ENCODE measurements at regions not wholly inside any gene's neighbourhood (a gene's known extent, or its start where the extent isn't known, plus 50 kb on each side); places are given as distances from the start of the nearest gene placed in this dataset.

DNA sequence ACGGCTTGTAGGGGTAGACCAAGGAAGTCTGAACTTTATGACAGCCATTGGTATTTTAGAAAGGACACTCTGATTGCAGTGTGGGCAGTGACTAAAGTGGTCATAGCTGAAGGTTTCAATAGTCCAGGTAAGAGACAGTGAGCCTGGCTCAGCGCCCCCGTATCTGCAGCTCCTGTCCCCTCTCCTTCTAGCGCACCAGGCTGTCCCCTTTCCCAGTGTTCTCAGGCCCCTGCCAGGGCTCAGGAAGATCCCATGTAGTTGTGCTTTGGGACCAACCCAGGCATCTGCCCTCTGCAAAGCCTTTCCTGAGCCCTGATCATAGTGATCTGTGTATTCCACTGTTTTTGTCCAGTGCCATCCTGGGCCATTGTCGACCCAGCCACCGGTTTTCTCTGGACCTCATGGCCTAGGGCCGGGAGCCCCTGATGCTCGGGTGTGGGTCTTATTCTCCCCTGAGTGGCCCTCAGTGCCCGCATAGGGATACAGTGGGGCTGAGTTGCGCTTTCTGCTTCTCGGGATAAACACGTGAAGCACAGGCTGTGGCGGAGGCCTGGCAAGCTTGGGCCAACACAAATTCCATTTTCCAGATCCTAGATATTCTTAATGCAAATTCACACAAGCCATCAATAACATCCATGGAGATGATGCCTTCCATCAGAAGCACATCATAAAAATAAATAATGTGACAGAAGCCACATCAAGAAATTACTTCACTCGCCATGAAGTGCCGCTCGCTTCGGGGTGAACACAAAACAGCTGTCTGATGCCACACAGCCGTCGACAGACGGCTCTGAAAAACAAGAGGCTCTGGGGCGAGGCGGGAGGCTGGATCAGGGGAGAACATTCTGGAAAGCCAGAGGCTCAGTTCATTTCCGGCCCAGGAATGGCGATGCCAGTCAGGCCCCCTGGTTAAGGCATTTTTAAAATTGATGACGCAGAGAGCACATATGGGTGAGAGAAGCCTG, 805.0 kb downstream of the TBC1D22A start:
- Histone ChIP-seq H3K9ac (ENCODE audit: low read depth in 1 of 2, low read length in 2 of 2) (no peak overlapping the region), H3K4me3 (ENCODE audit: low read depth in 1 of 2, low read length in 2 of 2) (no peak overlapping the region), H3K4me1 (ENCODE audit: control insufficient read depth in 1 of 2, insufficient read depth in 2 of 2, low read length in 2 of 2) (no peaks in the 10 kb centered on the region), H3K9me3 (ENCODE audit: control insufficient read depth in 1 of 2, low read length in 2 of 2) (no peaks in the 10 kb centered on the region), H3K27ac (ENCODE audit: low read depth, low read length) (no peak overlapping the region), H3K27me3 (ENCODE audit: control insufficient read depth in 1 of 2, insufficient read depth in 2 of 2, low read length in 2 of 2) (no peaks in the 10 kb centered on the region), H3K36me3 (ENCODE audit: control insufficient read depth in 1 of 2, insufficient read depth in 2 of 2, low read length in 2 of 2) (no peaks in the 10 kb centered on the region)

- no peak overlapping the region for H3K4me3 ChIP-seq (ENCODE audit: low read depth in 1 of 2, low read length in 2 of 2)
- no peaks in the 10 kb centered on the region for H3K36me3 ChIP-seq (ENCODE audit: control insufficient read depth in 1 of 2, insufficient read depth in 2 of 2, low read length in 2 of 2)
- H3K9me3 ChIP-seq (ENCODE audit: control insufficient read depth in 1 of 2, low read length in 2 of 2), result no peaks in the 10 kb centered on the region
- no peak overlapping the region for H3K27ac ChIP-seq (ENCODE audit: low read depth, low read length)
- H3K9ac ChIP-seq (ENCODE audit: low read depth in 1 of 2, low read length in 2 of 2), result no peak overlapping the region
- no peaks in the 10 kb centered on the region for H3K27me3 ChIP-seq (ENCODE audit: control insufficient read depth in 1 of 2, insufficient read depth in 2 of 2, low read length in 2 of 2)
- H3K4me1 ChIP-seq (ENCODE audit: control insufficient read depth in 1 of 2, insufficient read depth in 2 of 2, low read length in 2 of 2), result no peaks in the 10 kb centered on the region
These were observed 804.0 kb downstream of the TBC1D22A start for GRCh38 chr22:47566491-47566890.

DNA sequence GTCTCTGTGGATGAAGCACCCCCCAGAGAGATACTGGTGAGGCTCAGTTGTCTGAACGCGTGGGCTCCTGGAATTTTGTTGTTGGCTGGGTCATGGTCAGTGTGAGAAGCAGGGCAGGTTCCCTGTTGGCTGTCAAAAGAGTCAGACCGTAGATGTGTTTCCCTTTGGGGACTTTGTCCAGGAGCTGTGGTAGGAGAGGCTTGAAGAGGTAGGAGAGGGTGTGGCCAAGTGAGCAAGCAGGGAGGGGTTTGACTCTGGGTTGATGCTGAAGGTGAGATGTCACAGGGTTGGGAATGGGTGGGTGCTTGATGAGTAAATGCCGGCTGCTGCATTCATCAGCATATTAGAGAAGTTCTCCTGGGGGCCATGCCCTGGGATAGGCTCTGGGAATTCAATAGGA, 803.2 kb downstream of the TBC1D22A start:
- Histone ChIP-seq H3K36me3 (ENCODE audit: control insufficient read depth in 1 of 2, insufficient read depth in 2 of 2, low read length in 2 of 2) (no peaks in the 10 kb centered on the region), H3K4me3 (ENCODE audit: low read depth in 1 of 2, low read length in 2 of 2) (no peak overlapping the region), H3K27me3 (ENCODE audit: control insufficient read depth in 1 of 2, insufficient read depth in 2 of 2, low read length in 2 of 2) (no peaks in the 10 kb centered on the region), H3K9ac (ENCODE audit: low read depth in 1 of 2, low read length in 2 of 2) (no peak overlapping the region), H3K4me1 (ENCODE audit: control insufficient read depth in 1 of 2, insufficient read depth in 2 of 2, low read length in 2 of 2) (no peaks in the 10 kb centered on the region), H3K9me3 (ENCODE audit: control insufficient read depth in 1 of 2, low read length in 2 of 2) (no peaks in the 10 kb centered on the region), H3K27ac (ENCODE audit: low read depth, low read length) (no peak overlapping the region)

- no peak overlapping the region for H3K9ac ChIP-seq (ENCODE audit: low read depth in 1 of 2, low read length in 2 of 2)
- no peak overlapping the region for H3K27ac ChIP-seq (ENCODE audit: low read depth, low read length)
- H3K4me1 ChIP-seq (ENCODE audit: control insufficient read depth in 1 of 2, insufficient read depth in 2 of 2, low read length in 2 of 2), result no peaks in the 10 kb centered on the region
- H3K4me3 ChIP-seq (ENCODE audit: low read depth in 1 of 2, low read length in 2 of 2), result no peak overlapping the region
- no peaks in the 10 kb centered on the region for H3K36me3 ChIP-seq (ENCODE audit: control insufficient read depth in 1 of 2, insufficient read depth in 2 of 2, low read length in 2 of 2)
- H3K27me3 ChIP-seq (ENCODE audit: control insufficient read depth in 1 of 2, insufficient read depth in 2 of 2, low read length in 2 of 2), result no peaks in the 10 kb centered on the region
- no peaks in the 10 kb centered on the region for H3K9me3 ChIP-seq (ENCODE audit: control insufficient read depth in 1 of 2, low read length in 2 of 2)
These were observed 802.4 kb downstream of the TBC1D22A start for GRCh38 chr22:47564651-47565434.

DNA sequence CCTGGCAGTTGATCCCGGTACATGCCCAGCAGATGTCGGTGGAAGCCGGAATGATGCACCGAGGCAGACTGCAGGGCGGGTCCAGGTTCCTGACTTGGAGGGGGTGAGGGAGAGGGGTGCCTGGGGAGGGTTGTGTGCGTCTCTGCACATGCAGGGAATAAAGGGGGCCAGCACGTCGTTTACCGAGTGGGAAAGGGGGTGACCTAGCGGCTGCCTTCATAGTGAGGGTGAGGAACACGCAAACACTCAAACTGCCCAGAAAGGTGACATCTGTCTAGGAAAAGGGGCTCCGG, 801.7 kb downstream of the TBC1D22A start:
- H3K9ac ChIP-seq (ENCODE audit: low read depth in 1 of 2, low read length in 2 of 2), result no peak overlapping the region
- H3K9me3 ChIP-seq (ENCODE audit: control insufficient read depth in 1 of 2, low read length in 2 of 2), result no peaks in the 10 kb centered on the region
- no peak overlapping the region for H3K4me3 ChIP-seq (ENCODE audit: low read depth in 1 of 2, low read length in 2 of 2)
- H3K4me1 ChIP-seq (ENCODE audit: control insufficient read depth in 1 of 2, insufficient read depth in 2 of 2, low read length in 2 of 2), result no peaks in the 10 kb centered on the region
- H3K27ac ChIP-seq (ENCODE audit: low read depth, low read length), result no peak overlapping the region
- H3K36me3 ChIP-seq (ENCODE audit: control insufficient read depth in 1 of 2, insufficient read depth in 2 of 2, low read length in 2 of 2), result no peaks in the 10 kb centered on the region
- no peaks in the 10 kb centered on the region for H3K27me3 ChIP-seq (ENCODE audit: control insufficient read depth in 1 of 2, insufficient read depth in 2 of 2, low read length in 2 of 2)

- Histone ChIP-seq H3K4me3 (ENCODE audit: low read depth in 1 of 2, low read length in 2 of 2) (no peak overlapping the region), H3K27me3 (ENCODE audit: control insufficient read depth in 1 of 2, insufficient read depth in 2 of 2, low read length in 2 of 2) (no peaks in the 10 kb centered on the region), H3K9ac (ENCODE audit: low read depth in 1 of 2, low read length in 2 of 2) (no peak overlapping the region), H3K9me3 (ENCODE audit: control insufficient read depth in 1 of 2, low read length in 2 of 2) (no peaks in the 10 kb centered on the region), H3K27ac (ENCODE audit: low read depth, low read length) (no peak overlapping the region), H3K4me1 (ENCODE audit: control insufficient read depth in 1 of 2, insufficient read depth in 2 of 2, low read length in 2 of 2) (no peaks in the 10 kb centered on the region), H3K36me3 (ENCODE audit: control insufficient read depth in 1 of 2, insufficient read depth in 2 of 2, low read length in 2 of 2) (no peaks in the 10 kb centered on the region)
These were observed 801.1 kb downstream of the TBC1D22A start for GRCh38 chr22:47563406-47564157.

- H3K9me3 ChIP-seq (ENCODE audit: control insufficient read depth in 1 of 2, low read length in 2 of 2), result no peaks in the 10 kb centered on the region
- H3K27ac ChIP-seq (ENCODE audit: low read depth, low read length), result no peak overlapping the region
- H3K4me1 ChIP-seq (ENCODE audit: control insufficient read depth in 1 of 2, insufficient read depth in 2 of 2, low read length in 2 of 2), result no peaks in the 10 kb centered on the region
- no peaks in the 10 kb centered on the region for H3K36me3 ChIP-seq (ENCODE audit: control insufficient read depth in 1 of 2, insufficient read depth in 2 of 2, low read length in 2 of 2)
- H3K9ac ChIP-seq (ENCODE audit: low read depth in 1 of 2, low read length in 2 of 2), result no peak overlapping the region
- H3K4me3 ChIP-seq (ENCODE audit: low read depth in 1 of 2, low read length in 2 of 2), result no peak overlapping the region
- no peaks in the 10 kb centered on the region for H3K27me3 ChIP-seq (ENCODE audit: control insufficient read depth in 1 of 2, insufficient read depth in 2 of 2, low read length in 2 of 2)
These were observed 799.3 kb downstream of the TBC1D22A start for GRCh38 chr22:47561766-47562165.

DNA sequence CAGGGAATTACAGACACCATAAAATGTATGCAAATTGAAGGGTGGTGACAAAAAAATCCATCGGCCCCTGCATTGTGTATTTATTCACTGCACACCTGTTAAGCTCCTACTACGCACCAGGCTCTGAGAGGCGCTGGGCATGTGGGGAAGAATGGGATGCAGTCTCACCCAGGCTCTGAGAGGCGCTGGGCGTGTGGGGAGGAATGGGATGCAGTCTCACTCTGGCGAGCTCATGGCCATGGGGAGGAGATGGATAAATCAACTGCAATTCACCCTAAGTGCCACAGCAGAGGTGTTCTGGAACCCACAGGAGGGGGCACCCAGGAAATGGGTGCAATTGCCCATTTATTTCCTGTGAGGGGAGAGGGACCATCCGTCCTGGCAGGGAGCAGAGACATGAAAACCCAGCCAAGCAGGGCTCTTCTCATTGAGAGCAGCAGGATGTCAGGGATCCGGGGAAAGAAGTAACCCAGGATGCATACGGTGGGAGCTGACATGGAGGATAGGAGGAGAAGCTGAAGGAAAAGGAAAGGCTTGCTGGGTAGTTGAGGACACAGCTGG, 798.7 kb downstream of the TBC1D22A start:
- no peaks in the 10 kb centered on the region for H3K27me3 ChIP-seq (ENCODE audit: control insufficient read depth in 1 of 2, insufficient read depth in 2 of 2, low read length in 2 of 2)
- no peaks in the 10 kb centered on the region for H3K36me3 ChIP-seq (ENCODE audit: control insufficient read depth in 1 of 2, insufficient read depth in 2 of 2, low read length in 2 of 2)
- H3K27ac ChIP-seq (ENCODE audit: low read depth, low read length), result no peak overlapping the region
- no peak overlapping the region for H3K4me3 ChIP-seq (ENCODE audit: low read depth in 1 of 2, low read length in 2 of 2)
- no peaks in the 10 kb centered on the region for H3K9me3 ChIP-seq (ENCODE audit: control insufficient read depth in 1 of 2, low read length in 2 of 2)
- no peak overlapping the region for H3K9ac ChIP-seq (ENCODE audit: low read depth in 1 of 2, low read length in 2 of 2)
- H3K4me1 ChIP-seq (ENCODE audit: control insufficient read depth in 1 of 2, insufficient read depth in 2 of 2, low read length in 2 of 2), result no peaks in the 10 kb centered on the region

DNA sequence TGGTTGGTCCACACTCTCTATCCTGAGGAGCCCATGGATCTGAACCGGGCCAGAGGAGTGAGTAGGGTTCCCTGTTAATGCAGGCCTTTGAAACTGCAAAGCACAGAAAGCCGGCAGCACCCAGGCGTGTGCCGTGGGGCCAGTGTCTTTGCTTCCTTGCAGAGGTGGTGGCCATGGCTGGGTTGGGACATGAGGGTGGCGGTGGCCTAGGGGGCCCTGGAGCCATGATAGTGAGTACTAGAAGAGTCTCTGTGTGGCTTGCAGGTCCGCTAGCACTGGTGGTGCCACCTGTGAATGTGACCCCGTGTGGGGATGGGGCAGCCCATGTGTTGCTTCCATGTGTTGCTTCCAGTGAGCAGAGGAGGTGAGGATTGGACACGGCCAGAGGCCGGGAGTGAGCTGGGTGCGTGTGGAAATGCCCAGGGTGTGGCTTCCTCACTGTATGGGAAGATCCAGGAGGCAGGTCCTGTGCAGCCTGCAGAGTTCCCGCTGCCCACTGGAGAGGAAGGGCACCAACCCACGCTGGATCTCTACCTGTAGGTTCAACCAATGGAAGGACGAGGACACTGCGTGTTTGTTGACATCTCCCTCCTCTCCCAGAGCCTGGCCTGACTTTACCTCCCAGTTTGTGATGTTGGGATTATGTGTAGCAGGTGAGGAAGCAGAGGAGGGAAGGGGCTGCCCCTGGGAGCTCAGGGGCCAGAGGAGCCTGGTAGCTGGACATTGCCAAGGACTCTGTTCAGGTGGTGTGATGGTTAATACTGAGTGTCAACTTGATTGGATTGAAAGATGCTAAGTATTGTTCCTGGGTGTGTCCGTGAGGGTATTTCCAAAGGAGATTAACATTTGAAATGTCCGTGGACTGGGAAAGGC, 796.6 kb downstream of the TBC1D22A start:
- no peaks in the 10 kb centered on the region for H3K4me1 ChIP-seq (ENCODE audit: control insufficient read depth in 1 of 2, insufficient read depth in 2 of 2, low read length in 2 of 2)
- no peak overlapping the region for H3K4me3 ChIP-seq (ENCODE audit: low read depth in 1 of 2, low read length in 2 of 2)
- H3K36me3 ChIP-seq (ENCODE audit: control insufficient read depth in 1 of 2, insufficient read depth in 2 of 2, low read length in 2 of 2), result no peaks in the 10 kb centered on the region
- H3K27me3 ChIP-seq (ENCODE audit: control insufficient read depth in 1 of 2, insufficient read depth in 2 of 2, low read length in 2 of 2), result no peaks in the 10 kb centered on the region
- no peaks in the 10 kb centered on the region for H3K9me3 ChIP-seq (ENCODE audit: control insufficient read depth in 1 of 2, low read length in 2 of 2)
- H3K9ac ChIP-seq (ENCODE audit: low read depth in 1 of 2, low read length in 2 of 2), result no peak overlapping the region
- H3K27ac ChIP-seq (ENCODE audit: low read depth, low read length), result no peak overlapping the region

Data from duodenal mucosa (tissue), 2 donors.